B cell (primary cell): ENCODE measurements at regions not wholly inside any gene's neighbourhood (a gene's known extent, or its start where the extent isn't known, plus 50 kb on each side); places are given as distances from the start of the nearest gene placed in this dataset.

Source experiments
- ATAC-seq: fragments of 200-7000 bp; cut with Tn5 transposase; one replicate; pipeline ENCODE4 v1.10.0; 2021; ENCODE audit warnings: low read depth, mild to moderate bottlenecking, moderate number of reproducible peaks, moderate library complexity
- CTCF ChIA-PET: fragments of 350-600 bp; sonication (Branson Sonifier 250); formaldehyde crosslinking; loops from one replicate; lab custom pipeline; 2021; ENCODE audit warnings: antibody characterized with exemption, inconsistent platforms; lab: Charles Lee
- POLR2A ChIA-PET: fragments of 350-600 bp; sonication (Branson Sonifier 250); formaldehyde crosslinking; loops from one replicate; lab custom pipeline; 2021; ENCODE audit warnings: antibody characterized with exemption; lab: Charles Lee
- DNase-seq: peaks from one replicate; pipeline ENCODE4 v3.0.0; 2013
- H2AFZ ChIP-seq: 2 replicates; pipeline ENCODE4 v1.6.1; 2012; ENCODE audit warnings: mild to moderate bottlenecking, low read depth, low read length; ENCODE audit not compliant: insufficient read depth, poor library complexity, severe bottlenecking
- H3K27ac ChIP-seq, 2 donors: 1 replicate in 1 of 2; 2 replicates in 1 of 2; pipeline ENCODE4 v1.5.1; 2012 to 2013; ENCODE audit warnings: low read length in 2 of 2, mild to moderate bottlenecking in 2 of 2, moderate library complexity in 1 of 2
- H3K27me3 ChIP-seq, 4 experiments: fragments of 200-600 bp in 1 of 4; sonication (generic) in 1 of 4; replicated peaks in 1 of 4; 1 replicate in 2 of 4; 2 replicates in 2 of 4; pipeline versions ENCODE4 v1.6.1 to v1.7.0; 2013 to 2016; ENCODE audit warnings: low read length in 3 of 4, mild to moderate bottlenecking in 2 of 4, mixed read lengths in 1 of 4, moderate library complexity in 1 of 4; ENCODE audit not compliant: insufficient read depth in 4 of 4, control insufficient read depth in 3 of 4; ENCODE audit errors: control extremely low read depth in 1 of 4
- H3K36me3 ChIP-seq, 2 experiments: replicated peaks in 1 of 2; 1 replicate in 1 of 2; 2 replicates in 1 of 2; pipeline versions ENCODE4 v1.6.1 to v1.7.1; 2013; ENCODE audit warnings: low read length in 1 of 2; ENCODE audit not compliant: insufficient read depth in 2 of 2, control insufficient read depth in 1 of 2; ENCODE audit errors: control extremely low read depth in 1 of 2, extremely low read depth in 1 of 2
- H3K4me1 ChIP-seq, 2 donors: fragments of 200-600 bp in 1 of 2; sonication (generic) in 1 of 2; 1 replicate in 1 of 2; 2 replicates in 1 of 2; pipeline versions ENCODE4 v1.5.1 to v1.6.1; 2013 to 2017; ENCODE audit warnings: low read length in 2 of 2; ENCODE audit not compliant: control insufficient read depth in 2 of 2, insufficient read depth in 2 of 2
- H3K4me2 ChIP-seq: replicated peaks from 2 replicates; pipeline ENCODE3; 2012; ENCODE audit warnings: mild to moderate bottlenecking, low read depth, low read length; ENCODE audit not compliant: poor library complexity, severe bottlenecking
- H3K4me3 ChIP-seq, 5 experiments: fragments of 200-600 bp in 1 of 5; sonication (generic) in 1 of 5; 1 replicate in 3 of 5; 2 replicates in 2 of 5; pipeline versions ENCODE4 v1.5.1 to v1.7.0; 2011 to 2016; ENCODE audit warnings: low read length in 4 of 5, mild to moderate bottlenecking in 4 of 5, low read depth in 2 of 5, control low read depth in 1 of 5, moderate library complexity in 1 of 5; ENCODE audit not compliant: insufficient read depth in 1 of 5; ENCODE audit errors: control extremely low read depth in 1 of 5, extremely low read depth in 1 of 5
- H3K79me2 ChIP-seq: fragments of 200-600 bp; sonication (generic); one replicate; pipeline ENCODE4 v1.6.0; 2016; ENCODE audit warnings: low read length; ENCODE audit not compliant: control insufficient read depth, insufficient read depth
- H3K9ac ChIP-seq: fragments of 200-600 bp; sonication (generic); 2 replicates; pipeline ENCODE4 v1.6.1; 2017; ENCODE audit warnings: mild to moderate bottlenecking, low read length, moderate library complexity
- H3K9me3 ChIP-seq, 3 donors: one replicate each; pipeline versions ENCODE4 v1.6.1 to v1.7.1; 2013; ENCODE audit warnings: low read length in 2 of 3; ENCODE audit not compliant: control insufficient read depth in 2 of 3, insufficient read depth in 1 of 3; ENCODE audit errors: control extremely low read depth in 1 of 3
- H4K20me1 ChIP-seq: 2 replicates; pipeline ENCODE4 v1.6.0; 2012; ENCODE audit warnings: mild to moderate bottlenecking, low read length; ENCODE audit not compliant: insufficient read depth, control insufficient read depth, poor library complexity, severe bottlenecking
- H3K27ac Mint-ChIP-seq: one replicate; pipeline ENCODE4 v1.8.0; 2021; ENCODE audit warnings: mixed read lengths
- H3K27me3 Mint-ChIP-seq: one replicate; pipeline ENCODE4 v1.8.0; 2021; ENCODE audit warnings: mixed read lengths
- H3K4me1 Mint-ChIP-seq: one replicate; pipeline ENCODE4 v1.8.0; 2021; ENCODE audit warnings: mixed read lengths
- H3K4me3 Mint-ChIP-seq: one replicate; pipeline ENCODE4 v1.8.0; 2021; ENCODE audit warnings: mixed read lengths
- H3K9me3 Mint-ChIP-seq: one replicate; pipeline ENCODE4 v1.8.0; 2022; ENCODE audit warnings: mixed read lengths; ENCODE audit not compliant: insufficient read depth
- CTCF ChIP-seq: fragments of 200-600 bp; IDR thresholded peaks from one replicate; pipeline ENCODE4 v1.8.0; 2022; ENCODE audit warnings: antibody characterized with exemption, mild to moderate bottlenecking
- EZH2 ChIP-seq: IDR thresholded peaks from 2 replicates; pipeline ENCODE4 v1.6.1; 2012; ENCODE audit warnings: borderline replicate concordance, low read depth, mild to moderate bottlenecking, moderate library complexity, low read length; ENCODE audit not compliant: insufficient read depth, poor library complexity, severe bottlenecking
- WGBS: methylation state at CpG from one replicate; pipeline ENCODE4 v1.1.5; 2013; ENCODE audit warnings: missing lambda C conversion rate; ENCODE audit not compliant: insufficient coverage; 5-methylcytosine and 5-hydroxymethylcytosine counted together
- intact Hi-C: fragments of 100-400 bp; cut with micrococcal nuclease; formaldehyde crosslinking; loops from one replicate; pipeline ENCODE4 v1.10.0; 2022

GRCh38 chr9:27856054-27856453 lies 282.8 kb upstream of the C9orf72 start:
- ChIA-PET POLR2A (no interaction called here), CTCF (no interaction called here)
- no peaks in the 10 kb centered on the region for H4K20me1 ChIP-seq
- whole genome bisulfite sequencing: 76% methylated on average over 2 of the region's 2 CpGs
- H3K4me3 ChIP-seq: no peak overlapping the region
- H3K9me3 Mint-ChIP-seq: no peaks in the 10 kb centered on the region
- H3K27ac Mint-ChIP-seq: no peak overlapping the region
- no peaks in the 10 kb centered on the region for H3K4me1 Mint-ChIP-seq
- H3K79me2 ChIP-seq: no peaks in the 10 kb centered on the region
- TF ChIP-seq CTCF: no peak
- TF ChIP-seq EZH2: no peak
- no peak overlapping the region for H3K4me2 ChIP-seq
- H3K27me3 Mint-ChIP-seq: no peaks in the 10 kb centered on the region
- no peak overlapping the region for H3K4me3 Mint-ChIP-seq
- ATAC-seq (no peak), DNase-seq (no peak)
- H3K9me3 ChIP-seq: no peaks in the 10 kb centered on the region
- no peak overlapping the region for H3K9ac ChIP-seq
- intact Hi-C loops: no loop called here
- no peak overlapping the region for H3K27ac ChIP-seq
- no peaks in the 10 kb centered on the region for H3K4me1 ChIP-seq
- H3K27me3 ChIP-seq: no peaks in the 10 kb centered on the region
- no peak overlapping the region for H2AFZ ChIP-seq
- H3K36me3 ChIP-seq: no peaks in the 10 kb centered on the region

DNA sequence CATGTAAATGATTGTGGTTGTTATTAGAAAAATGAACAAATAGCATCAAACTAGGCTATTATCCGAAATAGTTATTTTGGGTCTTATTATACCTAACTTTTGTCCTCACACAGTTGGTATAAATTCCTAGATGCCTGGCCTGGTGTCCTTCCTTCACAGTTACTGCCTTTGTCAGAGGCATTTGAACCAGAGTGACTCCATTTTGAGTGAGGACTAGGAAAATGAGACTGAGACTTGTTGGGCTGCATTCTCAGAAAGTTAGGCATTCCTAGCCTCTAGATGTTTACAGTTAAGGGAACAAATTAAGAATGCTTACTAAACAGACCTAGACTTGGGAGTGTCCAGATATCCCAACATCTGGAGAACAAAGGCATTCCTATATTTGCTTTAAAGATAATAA lies 283.5 kb upstream of the C9orf72 start:
- POLR2A ChIA-PET: no interaction called here
- H3K9me3 Mint-ChIP-seq: no peaks in the 10 kb centered on the region
- DNase-seq: no peak
- no peaks in the 10 kb centered on the region for H3K4me1 Mint-ChIP-seq
- no peak overlapping the region for H3K4me3 ChIP-seq
- H3K36me3 ChIP-seq: no peaks in the 10 kb centered on the region
- H3K4me1 ChIP-seq: no peaks in the 10 kb centered on the region
- no CpG with 5 or more reads among the region's 1 CpG for WGBS
- TF ChIP-seq EZH2 (no peak), CTCF (no peak)
- no peaks in the 10 kb centered on the region for H3K9me3 ChIP-seq
- intact Hi-C loops: no loop called here
- no peaks in the 10 kb centered on the region for H3K27me3 Mint-ChIP-seq
- no peak overlapping the region for H3K4me3 Mint-ChIP-seq
- no peaks in the 10 kb centered on the region for H3K27me3 ChIP-seq
- H3K27ac ChIP-seq: no peak overlapping the region
- no peak overlapping the region for H3K9ac ChIP-seq
- ATAC-seq: no peak
- no peaks in the 10 kb centered on the region for H4K20me1 ChIP-seq
- CTCF ChIA-PET: no interaction called here
- no peak overlapping the region for H3K27ac Mint-ChIP-seq
- H3K79me2 ChIP-seq: no peaks in the 10 kb centered on the region
- H3K4me2 ChIP-seq: no peak overlapping the region
- no peak overlapping the region for H2AFZ ChIP-seq
